ENCODE measurements at regions not wholly inside any gene's neighbourhood (a gene's known extent, or its start where the extent isn't known, plus 50 kb on each side); places are given as distances from the start of the nearest gene placed in this dataset.

GRCh38 chr22:48574776-48575617 lies 1252.7 kb downstream of the BRD1 start (continued):
- TF ChIP-seq PLSCR1 (CRISPR knock-in tag; IDR thresholded peaks at IDR 0.05; ENCODE audit: borderline replicate concordance) (no peak), TEAD2 (CRISPR knock-in tag; IDR thresholded peaks at IDR 0.05) (no peak), ZNF274 (CRISPR knock-in tag; IDR thresholded peaks at IDR 0.05) (no peak), FOXA1 (IDR thresholded peaks at IDR 0.05) (no peak), FOXA1 (CRISPR knock-in tag; IDR thresholded peaks at IDR 0.05) (no peak), TBL1XR1 (IDR thresholded peaks at IDR 0.05; ENCODE audit: borderline replicate concordance, low read length, partially characterized antibody) (no peak), ATF7 (IDR thresholded peaks at IDR 0.05) (no peak), ATF7 (CRISPR knock-in tag; IDR thresholded peaks at IDR 0.05) (no peak), TCF7L2 (IDR thresholded peaks at IDR 0.05; ENCODE audit: low read depth, low read length) (no peak), IKZF1 (IDR thresholded peaks at IDR 0.05) (no peak), DDIT3 (CRISPR knock-in tag; IDR thresholded peaks at IDR 0.05) (no peak), SALL2 (CRISPR knock-in tag; IDR thresholded peaks at IDR 0.05) (no peak), TEF (CRISPR knock-in tag; IDR thresholded peaks at IDR 0.05) (no peak), SPEN (CRISPR knock-in tag; IDR thresholded peaks at IDR 0.05; ENCODE audit: low read depth) (no peak), ZNF775 (CRISPR knock-in tag; IDR thresholded peaks at IDR 0.05; ENCODE audit: borderline replicate concordance) (no peak), CHCHD3 (CRISPR knock-in tag; IDR thresholded peaks at IDR 0.05) (no peak), CBX1 (IDR thresholded peaks at IDR 0.05; ENCODE audit: low read depth) (no peak), HHEX (CRISPR knock-in tag; IDR thresholded peaks at IDR 0.05) (no peak), PAF1 (CRISPR knock-in tag; IDR thresholded peaks at IDR 0.05) (no peak), MIER3 (CRISPR knock-in tag; IDR thresholded peaks at IDR 0.05; ENCODE audit: borderline replicate concordance) (no peak), ZNF792 (CRISPR knock-in tag; IDR thresholded peaks at IDR 0.05) (no peak), ZNF253 (CRISPR knock-in tag; IDR thresholded peaks at IDR 0.05; ENCODE audit: borderline replicate concordance) (no peak), IRX3 (CRISPR knock-in tag; IDR thresholded peaks at IDR 0.05; ENCODE audit: borderline replicate concordance, low read depth) (no peak)
- TF ChIP-seq, protein P1, sequence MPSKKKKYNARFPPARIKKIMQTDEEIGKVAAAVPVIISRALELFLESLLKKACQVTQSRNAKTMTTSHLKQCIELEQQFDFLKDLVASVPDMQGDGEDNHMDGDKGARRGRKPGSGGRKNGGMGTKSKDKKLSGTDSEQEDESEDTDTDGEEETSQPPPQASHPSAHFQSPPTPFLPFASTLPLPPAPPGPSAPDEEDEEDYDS (CRISPR knock-in tag; IDR thresholded peaks at IDR 0.05) = no peak
- TF ChIP-seq, protein P2, sequence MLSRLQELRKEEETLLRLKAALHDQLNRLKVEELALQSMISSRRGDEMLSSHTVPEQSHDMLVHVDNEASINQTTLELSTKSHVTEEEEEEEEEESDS (CRISPR knock-in tag; IDR thresholded peaks at IDR 0.05; ENCODE audit: borderline replicate concordance) = no peak
- TF ChIP-seq, protein P3, sequence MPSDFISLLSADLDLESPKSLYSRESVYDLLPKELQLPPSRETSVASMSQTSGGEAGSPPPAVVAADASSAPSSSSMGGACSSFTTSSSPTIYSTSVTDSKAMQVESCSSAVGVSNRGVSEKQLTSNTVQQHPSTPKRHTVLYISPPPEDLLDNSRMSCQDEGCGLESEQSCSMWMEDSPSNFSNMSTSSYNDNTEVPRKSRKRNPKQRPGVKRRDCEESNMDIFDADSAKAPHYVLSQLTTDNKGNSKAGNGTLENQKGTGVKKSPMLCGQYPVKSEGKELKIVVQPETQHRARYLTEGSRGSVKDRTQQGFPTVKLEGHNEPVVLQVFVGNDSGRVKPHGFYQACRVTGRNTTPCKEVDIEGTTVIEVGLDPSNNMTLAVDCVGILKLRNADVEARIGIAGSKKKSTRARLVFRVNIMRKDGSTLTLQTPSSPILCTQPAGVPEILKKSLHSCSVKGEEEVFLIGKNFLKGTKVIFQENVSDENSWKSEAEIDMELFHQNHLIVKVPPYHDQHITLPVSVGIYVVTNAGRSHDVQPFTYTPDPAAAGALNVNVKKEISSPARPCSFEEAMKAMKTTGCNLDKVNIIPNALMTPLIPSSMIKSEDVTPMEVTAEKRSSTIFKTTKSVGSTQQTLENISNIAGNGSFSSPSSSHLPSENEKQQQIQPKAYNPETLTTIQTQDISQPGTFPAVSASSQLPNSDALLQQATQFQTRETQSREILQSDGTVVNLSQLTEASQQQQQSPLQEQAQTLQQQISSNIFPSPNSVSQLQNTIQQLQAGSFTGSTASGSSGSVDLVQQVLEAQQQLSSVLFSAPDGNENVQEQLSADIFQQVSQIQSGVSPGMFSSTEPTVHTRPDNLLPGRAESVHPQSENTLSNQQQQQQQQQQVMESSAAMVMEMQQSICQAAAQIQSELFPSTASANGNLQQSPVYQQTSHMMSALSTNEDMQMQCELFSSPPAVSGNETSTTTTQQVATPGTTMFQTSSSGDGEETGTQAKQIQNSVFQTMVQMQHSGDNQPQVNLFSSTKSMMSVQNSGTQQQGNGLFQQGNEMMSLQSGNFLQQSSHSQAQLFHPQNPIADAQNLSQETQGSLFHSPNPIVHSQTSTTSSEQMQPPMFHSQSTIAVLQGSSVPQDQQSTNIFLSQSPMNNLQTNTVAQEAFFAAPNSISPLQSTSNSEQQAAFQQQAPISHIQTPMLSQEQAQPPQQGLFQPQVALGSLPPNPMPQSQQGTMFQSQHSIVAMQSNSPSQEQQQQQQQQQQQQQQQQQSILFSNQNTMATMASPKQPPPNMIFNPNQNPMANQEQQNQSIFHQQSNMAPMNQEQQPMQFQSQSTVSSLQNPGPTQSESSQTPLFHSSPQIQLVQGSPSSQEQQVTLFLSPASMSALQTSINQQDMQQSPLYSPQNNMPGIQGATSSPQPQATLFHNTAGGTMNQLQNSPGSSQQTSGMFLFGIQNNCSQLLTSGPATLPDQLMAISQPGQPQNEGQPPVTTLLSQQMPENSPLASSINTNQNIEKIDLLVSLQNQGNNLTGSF (CRISPR knock-in tag; IDR thresholded peaks at IDR 0.05) = no peak

Data from HepG2 (cell line).